ENCODE measurements at regions not wholly inside any gene's neighbourhood (a gene's known extent, or its start where the extent isn't known, plus 50 kb on each side); places are given as distances from the start of the nearest gene placed in this dataset.

DNA sequence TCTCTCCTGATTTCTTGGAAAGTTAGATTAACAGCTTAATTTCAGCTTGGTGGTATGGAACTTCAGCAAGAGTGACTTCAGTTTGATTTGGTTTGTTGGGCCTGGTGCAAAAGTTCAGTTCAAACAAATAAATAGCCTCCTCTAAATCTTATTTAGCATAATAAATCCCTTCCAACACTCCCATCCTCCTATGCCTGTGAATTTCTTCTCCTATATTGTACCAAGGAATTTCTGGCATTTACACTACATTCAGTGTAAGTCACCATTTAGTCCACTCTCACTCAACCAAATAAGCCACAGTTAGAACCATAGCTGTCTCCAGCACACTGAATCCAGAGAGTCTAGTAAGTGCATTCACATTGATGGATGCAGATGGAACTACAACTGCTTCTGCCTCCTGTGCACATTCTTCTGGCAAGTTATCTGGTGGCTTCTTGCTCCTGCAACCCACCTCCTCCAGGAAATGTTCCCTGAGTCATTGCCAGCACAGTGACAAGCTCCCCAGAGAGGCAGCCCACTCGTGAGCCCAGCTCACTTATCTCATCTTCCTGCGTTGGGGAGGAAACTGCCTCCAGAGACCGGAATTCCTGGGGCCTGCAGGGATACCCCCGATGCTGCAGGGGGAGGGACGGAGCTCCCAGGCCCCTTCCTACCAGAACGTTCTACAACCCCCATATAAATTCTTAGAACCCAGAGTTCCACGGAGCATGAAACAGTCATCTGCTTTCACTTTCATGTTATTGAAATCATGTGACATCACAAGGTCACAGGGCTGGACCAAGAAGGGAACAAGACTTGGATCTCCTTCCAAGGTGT is 318.3 kb downstream of the PHKB start (continued):
- no peak for TF ChIP-seq NR1H2 (CRISPR knock-in tag; IDR thresholded peaks at IDR 0.05)
- no peak for TF ChIP-seq SIN3A (IDR thresholded peaks at IDR 0.05; ENCODE audit: borderline replicate concordance in 2 of 2, control insufficient read depth in 1 of 2, low read depth in 2 of 2, low read length in 2 of 2)
- no peak for TF ChIP-seq ID3 (CRISPR knock-in tag; IDR thresholded peaks at IDR 0.05)
- TF ChIP-seq ID3 (tag; IDR thresholded peaks at IDR 0.05): no peak
- no peak for TF ChIP-seq EWSR1 (IDR thresholded peaks at IDR 0.05; ENCODE audit: borderline replicate concordance, low read depth, partially characterized antibody)
- TF ChIP-seq MTA2 (IDR thresholded peaks at IDR 0.05; ENCODE audit: low read depth): no peak
- no peak for TF ChIP-seq ZNF586 (CRISPR knock-in tag; conservative IDR thresholded peaks at IDR 0.05)
- TF ChIP-seq CSDE1 (IDR thresholded peaks at IDR 0.05): no peak
- no peak for TF ChIP-seq E2F1 (CRISPR knock-in tag; IDR thresholded peaks at IDR 0.05)
- TF ChIP-seq, protein P1, sequence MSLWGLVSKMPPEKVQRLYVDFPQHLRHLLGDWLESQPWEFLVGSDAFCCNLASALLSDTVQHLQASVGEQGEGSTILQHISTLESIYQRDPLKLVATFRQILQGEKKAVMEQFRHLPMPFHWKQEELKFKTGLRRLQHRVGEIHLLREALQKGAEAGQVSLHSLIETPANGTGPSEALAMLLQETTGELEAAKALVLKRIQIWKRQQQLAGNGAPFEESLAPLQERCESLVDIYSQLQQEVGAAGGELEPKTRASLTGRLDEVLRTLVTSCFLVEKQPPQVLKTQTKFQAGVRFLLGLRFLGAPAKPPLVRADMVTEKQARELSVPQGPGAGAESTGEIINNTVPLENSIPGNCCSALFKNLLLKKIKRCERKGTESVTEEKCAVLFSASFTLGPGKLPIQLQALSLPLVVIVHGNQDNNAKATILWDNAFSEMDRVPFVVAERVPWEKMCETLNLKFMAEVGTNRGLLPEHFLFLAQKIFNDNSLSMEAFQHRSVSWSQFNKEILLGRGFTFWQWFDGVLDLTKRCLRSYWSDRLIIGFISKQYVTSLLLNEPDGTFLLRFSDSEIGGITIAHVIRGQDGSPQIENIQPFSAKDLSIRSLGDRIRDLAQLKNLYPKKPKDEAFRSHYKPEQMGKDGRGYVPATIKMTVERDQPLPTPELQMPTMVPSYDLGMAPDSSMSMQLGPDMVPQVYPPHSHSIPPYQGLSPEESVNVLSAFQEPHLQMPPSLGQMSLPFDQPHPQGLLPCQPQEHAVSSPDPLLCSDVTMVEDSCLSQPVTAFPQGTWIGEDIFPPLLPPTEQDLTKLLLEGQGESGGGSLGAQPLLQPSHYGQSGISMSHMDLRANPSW (CRISPR knock-in tag; IDR thresholded peaks at IDR 0.05): no peak
- no peak for TF ChIP-seq ZFX (CRISPR knock-in tag; IDR thresholded peaks at IDR 0.05)
- 0 out of 2 replicates have a peak, but pooled peaks have one; percentile 16 for TF ChIP-seq MAFG (tag; conservative IDR thresholded peaks at IDR 0.05)
- no peak for TF ChIP-seq ERF (CRISPR knock-in tag; IDR thresholded peaks at IDR 0.05)
- no peak for TF ChIP-seq ZNF197 (CRISPR knock-in tag; IDR thresholded peaks at IDR 0.05; ENCODE audit: low read depth)
- TF ChIP-seq ZNF589 (CRISPR knock-in tag; IDR thresholded peaks at IDR 0.05; ENCODE audit: low read depth): no peak
- no peak for TF ChIP-seq ZNF175 (CRISPR knock-in tag; IDR thresholded peaks at IDR 0.05; ENCODE audit: low read depth)
- TF ChIP-seq MECOM (CRISPR knock-in tag; IDR thresholded peaks at IDR 0.05): no peak
- TF ChIP-seq SREBF2 (CRISPR knock-in tag; IDR thresholded peaks at IDR 0.05): no peak
- TF ChIP-seq POLR2G (IDR thresholded peaks at IDR 0.05; ENCODE audit: low read depth, low read length): no peak
- no peak for TF ChIP-seq ZNF263 (CRISPR knock-in tag; IDR thresholded peaks at IDR 0.05; ENCODE audit: borderline replicate concordance)
